Body of pancreas (tissue), 4 donors: ENCODE measurements at regions not wholly inside any gene's neighbourhood (a gene's known extent, or its start where the extent isn't known, plus 50 kb on each side); places are given as distances from the start of the nearest gene placed in this dataset.

Source experiments
- POLR2A ChIP-seq, 3 donors: fragments of 450-650 bp; IDR thresholded peaks; one replicate each; pipeline ENCODE4 v1.6.1; 2016; ENCODE audit warnings: antibody characterized with exemption in 3 of 3, mild to moderate bottlenecking in 2 of 3
- TF ChIP-seq, protein P1 (sequence below), 7 experiments: fragments of 450-650 bp in 4 of 7; fragments of 200-600 bp in 3 of 7; sonication (generic) in 3 of 7; IDR thresholded peaks; one replicate each; pipeline ENCODE4 v1.5.1; 2016 to 2019; ENCODE audit warnings: antibody characterized with exemption in 7 of 7

GRCh38 chr1:36734356-36734755 is 251.6 kb upstream of the CSF3R start:
- no peak for TF ChIP-seq POLR2A (IDR thresholded peaks at IDR 0.05)
- TF ChIP-seq, protein P1, sequence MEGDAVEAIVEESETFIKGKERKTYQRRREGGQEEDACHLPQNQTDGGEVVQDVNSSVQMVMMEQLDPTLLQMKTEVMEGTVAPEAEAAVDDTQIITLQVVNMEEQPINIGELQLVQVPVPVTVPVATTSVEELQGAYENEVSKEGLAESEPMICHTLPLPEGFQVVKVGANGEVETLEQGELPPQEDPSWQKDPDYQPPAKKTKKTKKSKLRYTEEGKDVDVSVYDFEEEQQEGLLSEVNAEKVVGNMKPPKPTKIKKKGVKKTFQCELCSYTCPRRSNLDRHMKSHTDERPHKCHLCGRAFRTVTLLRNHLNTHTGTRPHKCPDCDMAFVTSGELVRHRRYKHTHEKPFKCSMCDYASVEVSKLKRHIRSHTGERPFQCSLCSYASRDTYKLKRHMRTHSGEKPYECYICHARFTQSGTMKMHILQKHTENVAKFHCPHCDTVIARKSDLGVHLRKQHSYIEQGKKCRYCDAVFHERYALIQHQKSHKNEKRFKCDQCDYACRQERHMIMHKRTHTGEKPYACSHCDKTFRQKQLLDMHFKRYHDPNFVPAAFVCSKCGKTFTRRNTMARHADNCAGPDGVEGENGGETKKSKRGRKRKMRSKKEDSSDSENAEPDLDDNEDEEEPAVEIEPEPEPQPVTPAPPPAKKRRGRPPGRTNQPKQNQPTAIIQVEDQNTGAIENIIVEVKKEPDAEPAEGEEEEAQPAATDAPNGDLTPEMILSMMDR (IDR thresholded peaks at IDR 0.05), result no peak
